Caco-2 (cell line): ENCODE measurements at regions not wholly inside any gene's neighbourhood (a gene's known extent, or its start where the extent isn't known, plus 50 kb on each side); places are given as distances from the start of the nearest gene placed in this dataset.

Experiments
- BruUV-seq: library from RNA; stranded (reverse); fragments of 400-500 nt; replicated peaks from 2 replicates; lab custom pipeline; 2021; lab: Mats Ljungman, UMichigan
- CTCF ChIA-PET: fragments of 300-600 bp; sonication (Branson Sonifier 250); formaldehyde crosslinking; loops from one replicate; lab custom pipeline; 2022; ENCODE audit warnings: antibody characterized with exemption; lab: Charles Lee
- POLR2A ChIA-PET: fragments of 300-600 bp; sonication (Branson Sonifier 250); formaldehyde crosslinking; loops from one replicate; lab custom pipeline; 2022; ENCODE audit warnings: antibody characterized with exemption; lab: Charles Lee
- DNase-seq, 2 experiments: peaks; one replicate each; pipeline versions ENCODE4 v3.0.0 to v3.0.0-alpha.2; 2020 to 2022
- H3K27me3 ChIP-seq: replicated peaks from 2 replicates; pipeline ENCODE4 v1.6.0; 2011; ENCODE audit warnings: low read length; ENCODE audit not compliant: control insufficient read depth, insufficient read depth
- H3K36me3 ChIP-seq: 2 replicates; pipeline ENCODE4 v1.5.1; 2011; ENCODE audit warnings: low read length; ENCODE audit not compliant: control insufficient read depth, insufficient read depth
- H3K4me1 ChIP-seq: fragments of 250-450 bp; sonication (Bioruptor Pico); 2 replicates; pipeline ENCODE4 v1.5.1; 2020; ENCODE audit warnings: mild to moderate bottlenecking
- H3K4me3 ChIP-seq: 2 replicates; pipeline ENCODE4 v1.5.1; 2011; ENCODE audit warnings: low read depth, mild to moderate bottlenecking, control low read depth, low read length
- H3K9me3 ChIP-seq: fragments of 250-450 bp; sonication (Bioruptor Pico); 2 replicates; pipeline ENCODE4 v1.5.1; 2020; ENCODE audit warnings: mild to moderate bottlenecking, moderate library complexity
- H3K27ac Mint-ChIP-seq: one replicate; pipeline ENCODE4 v1.8.0; 2022; ENCODE audit warnings: mixed read lengths; ENCODE audit not compliant: unreplicated experiment
- H3K27me3 Mint-ChIP-seq: one replicate; pipeline ENCODE4 v1.8.0; 2022; ENCODE audit warnings: mixed read lengths; ENCODE audit not compliant: insufficient read depth, unreplicated experiment
- H3K36me3 Mint-ChIP-seq: one replicate; pipeline ENCODE4 v1.8.0; 2022; ENCODE audit warnings: mild to moderate bottlenecking, mixed read lengths; ENCODE audit not compliant: insufficient read depth, unreplicated experiment
- H3K4me1 Mint-ChIP-seq: one replicate; pipeline ENCODE4 v1.8.0; 2022; ENCODE audit warnings: low read depth, mixed read lengths; ENCODE audit not compliant: unreplicated experiment
- H3K4me3 Mint-ChIP-seq: one replicate; pipeline ENCODE4 v1.8.0; 2022; ENCODE audit warnings: mild to moderate bottlenecking, moderate library complexity, mixed read lengths; ENCODE audit not compliant: unreplicated experiment
- H3K9me3 Mint-ChIP-seq: one replicate; pipeline ENCODE4 v1.8.0; 2022; ENCODE audit warnings: mixed read lengths; ENCODE audit not compliant: unreplicated experiment
- CTCF ChIP-seq, 2 experiments: fragments of 200-600 bp in 1 of 2; IDR thresholded peaks; 1 replicate in 1 of 2; 2 replicates in 1 of 2; pipeline versions ENCODE4 v1.5.1 to v1.8.0; 2011 to 2022; ENCODE audit warnings: antibody characterized with exemption in 1 of 2, control low read depth in 1 of 2, inconsistent platforms in 1 of 2, low read depth in 1 of 2, low read length in 1 of 2, mild to moderate bottlenecking in 1 of 2, moderate library complexity in 1 of 2; ENCODE audit not compliant: insufficient read depth in 1 of 2, severe bottlenecking in 1 of 2, unreplicated experiment in 1 of 2
- intact Hi-C: fragments of 100-400 bp; cut with micrococcal nuclease; formaldehyde crosslinking; loops from one replicate; pipeline ENCODE4 v1.10.0; 2022; ENCODE audit not compliant: unreplicated experiment

- Mint-ChIP-seq H3K4me1 (no peaks in the 10 kb centered on the region), H3K27me3 (peaks cover 2% of the 10 kb centered on the region), H3K4me3 (no peak overlapping the region), H3K9me3 (no peaks in the 10 kb centered on the region), H3K36me3 (no peaks in the 10 kb centered on the region), H3K27ac (no peak overlapping the region)
- H3K9me3 ChIP-seq: no peaks in the 10 kb centered on the region
- ChIA-PET CTCF (no interaction called here), POLR2A (no interaction called here)
- H3K4me3 ChIP-seq: no peak overlapping the region
- no peaks in the 10 kb centered on the region for H3K36me3 ChIP-seq
- BruUV-seq: no TSS peak
- no peaks in the 10 kb centered on the region for H3K4me1 ChIP-seq
- no peaks in the 10 kb centered on the region for H3K27me3 ChIP-seq
- no peak for DNase-seq
- intact Hi-C loops: no loop called here
- no peak for TF ChIP-seq CTCF (IDR thresholded peaks at IDR 0.05; ENCODE audit: insufficient read depth in 1 of 2, low read depth in 1 of 2, low read length in 1 of 2, severe bottlenecking in 1 of 2, unreplicated experiment in 1 of 2)
Measured at GRCh38 chr2:167334146-167334742, 446.0 kb downstream of the XIRP2 start.

GRCh38 chr2:167333245-167333644 lies 445.0 kb downstream of the XIRP2 start:
- H3K4me1 Mint-ChIP-seq: no peaks in the 10 kb centered on the region
- Histone ChIP-seq H3K4me3 (no peak overlapping the region), H3K4me1 (no peaks in the 10 kb centered on the region), H3K27me3 (no peaks in the 10 kb centered on the region), H3K36me3 (no peaks in the 10 kb centered on the region), H3K9me3 (no peaks in the 10 kb centered on the region)
- H3K36me3 Mint-ChIP-seq: no peaks in the 10 kb centered on the region
- intact Hi-C loops: loop anchor here (1.0 kb wide), 1 partner anchor 217 kb away; no protein-coding TSS in a partner anchor
- ChIA-PET POLR2A (no interaction called here), CTCF (no interaction called here)
- no peak for TF ChIP-seq CTCF (IDR thresholded peaks at IDR 0.05; ENCODE audit: insufficient read depth in 1 of 2, low read depth in 1 of 2, low read length in 1 of 2, severe bottlenecking in 1 of 2, unreplicated experiment in 1 of 2)
- no peak overlapping the region for H3K4me3 Mint-ChIP-seq
- H3K9me3 Mint-ChIP-seq: no peaks in the 10 kb centered on the region
- no TSS peak for BruUV-seq
- no peak overlapping the region for H3K27ac Mint-ChIP-seq
- no peak for DNase-seq
- H3K27me3 Mint-ChIP-seq: peaks cover 2% of the 10 kb centered on the region

- H3K27me3 Mint-ChIP-seq: peaks cover 2% of the 10 kb centered on the region
- Histone ChIP-seq H3K4me3 (no peak overlapping the region), H3K9me3 (no peaks in the 10 kb centered on the region), H3K4me1 (no peaks in the 10 kb centered on the region), H3K27me3 (no peaks in the 10 kb centered on the region), H3K36me3 (no peaks in the 10 kb centered on the region)
- BruUV-seq: no TSS peak
- no peaks in the 10 kb centered on the region for H3K4me1 Mint-ChIP-seq
- H3K9me3 Mint-ChIP-seq: no peaks in the 10 kb centered on the region
- CTCF ChIA-PET: no interaction called here
- no peak for DNase-seq
- no peak for TF ChIP-seq CTCF (IDR thresholded peaks at IDR 0.05; ENCODE audit: insufficient read depth in 1 of 2, low read depth in 1 of 2, low read length in 1 of 2, severe bottlenecking in 1 of 2, unreplicated experiment in 1 of 2)
- H3K4me3 Mint-ChIP-seq: no peak overlapping the region
- intact Hi-C loops: no loop called here
- POLR2A ChIA-PET: no interaction called here
- no peaks in the 10 kb centered on the region for H3K36me3 Mint-ChIP-seq
- no peak overlapping the region for H3K27ac Mint-ChIP-seq
Measured at GRCh38 chr2:167332358-167332757, 444.1 kb downstream of the XIRP2 start.
